HG03565 (cell line): ENCODE measurements at regions not wholly inside any gene's neighbourhood (a gene's known extent, or its start where the extent isn't known, plus 50 kb on each side); places are given as distances from the start of the nearest gene placed in this dataset.
"Not testable (repeated sequence)": the region's sequence is repeated elsewhere in the genome, so short reads cannot be mapped to it uniquely, and the experiment has no call there.

Experiments
- ATAC-seq: cut with Tn5 transposase; IDR thresholded peaks from one replicate; pipeline ENCODE4 v1.9.1; 2021; ENCODE audit warnings: mild to moderate bottlenecking, moderate library complexity; ENCODE audit not compliant: unreplicated experiment

- ATAC-seq: no peak
These were observed 284.4 kb upstream of the XYLT1 start for GRCh38 chr16:17755158-17755557.

- no peak for ATAC-seq
These were observed 282.7 kb upstream of the XYLT1 start for GRCh38 chr16:17753434-17753833.

DNA sequence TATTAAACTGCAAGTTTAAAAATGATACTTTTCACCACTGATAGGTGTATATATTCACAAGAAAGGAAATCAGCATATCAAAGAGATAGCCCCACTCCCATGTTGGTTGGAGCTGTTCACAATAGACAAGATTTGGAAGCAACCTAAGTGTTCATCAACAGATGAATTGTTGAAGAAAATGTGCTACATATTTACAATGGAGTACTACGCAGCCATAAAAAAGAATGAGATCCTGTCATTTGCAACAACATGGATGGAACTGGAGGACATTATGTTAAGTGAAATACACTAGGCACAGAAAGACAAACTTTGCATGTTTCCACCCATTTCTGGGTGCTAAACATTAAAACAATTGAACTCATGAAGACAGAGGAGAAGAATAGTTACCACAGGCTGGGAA, 278.9 kb upstream of the XYLT1 start:
- no peak for ATAC-seq

DNA sequence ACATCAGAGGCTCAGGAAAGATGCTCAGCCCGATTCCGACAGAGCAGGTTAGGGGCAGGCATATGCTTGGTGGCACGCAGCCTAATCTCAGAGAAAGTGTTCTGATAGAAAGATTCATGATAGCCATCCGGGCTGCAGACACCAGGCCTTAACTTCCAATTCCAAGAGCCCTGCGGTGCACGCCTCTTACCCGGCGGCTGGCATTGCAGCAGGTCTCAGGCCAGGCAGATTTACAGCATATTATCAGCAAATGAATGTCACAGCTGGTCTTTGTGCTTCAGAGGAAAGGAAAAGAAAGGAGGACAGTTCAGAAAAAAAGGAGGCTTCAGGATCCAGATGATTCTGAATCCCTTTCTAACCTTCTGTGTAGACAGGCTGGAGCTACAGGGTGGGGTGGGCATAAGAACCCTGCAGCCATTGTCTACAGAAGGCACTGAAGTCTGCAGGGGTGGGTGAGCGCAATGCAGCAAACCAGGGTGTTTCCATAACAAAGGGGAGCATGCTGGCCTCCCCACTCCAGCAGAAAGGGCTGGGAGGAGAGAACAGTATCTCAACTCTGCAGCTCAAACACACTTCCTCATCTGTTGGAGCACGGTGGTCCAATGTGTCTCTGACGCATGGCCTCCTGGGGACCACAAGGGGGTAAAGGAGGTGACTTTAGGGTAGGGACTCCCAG, 277.4 kb upstream of the XYLT1 start:
- no peak for ATAC-seq

- ATAC-seq: no peak
These were observed 276.5 kb upstream of the XYLT1 start for GRCh38 chr16:17747081-17747756.

DNA sequence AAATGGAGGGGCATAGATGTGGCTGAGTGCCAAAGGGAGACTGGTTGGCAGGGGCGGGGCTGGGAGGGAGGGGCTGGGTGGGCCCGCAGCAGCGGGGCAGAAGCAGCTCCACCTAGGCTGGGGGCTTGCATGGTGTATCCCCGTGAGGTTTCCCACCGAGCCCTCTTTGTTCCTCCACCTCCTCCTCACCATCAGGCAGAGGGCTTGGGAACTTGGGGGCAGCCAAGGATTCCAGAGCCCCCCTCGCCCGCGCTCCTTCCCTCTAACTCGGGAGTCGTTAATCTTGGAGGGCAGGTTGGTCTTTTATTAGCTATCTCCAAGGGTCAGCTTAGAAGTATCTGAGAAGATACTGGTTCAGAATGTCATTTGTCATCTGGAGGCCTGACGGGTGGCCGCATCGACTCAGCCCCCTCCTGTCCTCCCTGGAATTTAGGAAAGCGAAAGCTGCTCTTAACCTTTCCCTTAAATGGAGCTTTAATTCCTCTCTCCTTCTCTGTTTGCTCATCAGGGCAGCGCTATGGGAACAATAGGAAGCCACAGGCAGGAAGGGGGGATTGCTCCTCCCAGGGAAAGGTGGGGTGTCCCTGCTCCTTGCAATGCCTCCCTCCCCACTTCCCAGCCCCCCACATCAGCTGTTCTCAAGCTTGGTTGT, 274.3 kb upstream of the XYLT1 start:
- ATAC-seq: no peak

DNA sequence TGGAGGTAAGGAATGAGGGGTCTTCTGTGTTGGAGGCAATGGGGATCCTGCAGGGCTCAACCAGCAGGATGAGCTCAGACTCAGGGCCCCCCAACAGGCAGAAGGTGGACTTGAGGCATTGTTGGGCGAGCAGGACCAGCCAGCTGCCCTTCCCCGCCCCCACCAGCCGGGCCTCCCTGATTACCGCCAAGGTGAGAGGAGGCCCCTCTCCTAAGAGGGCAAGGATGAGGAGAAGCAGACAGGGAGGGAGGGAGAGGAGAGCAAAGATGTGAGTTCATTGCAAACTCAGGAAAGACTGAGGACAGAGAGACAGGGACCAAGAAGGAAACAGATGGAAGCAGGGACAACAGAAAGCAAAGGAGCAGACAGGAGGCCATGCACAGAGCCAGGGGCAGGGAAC, 272.8 kb upstream of the XYLT1 start:
- ATAC-seq: no peak

- ATAC-seq: no peak
These were observed 272.4 kb upstream of the XYLT1 start for GRCh38 chr16:17743158-17743557.

DNA sequence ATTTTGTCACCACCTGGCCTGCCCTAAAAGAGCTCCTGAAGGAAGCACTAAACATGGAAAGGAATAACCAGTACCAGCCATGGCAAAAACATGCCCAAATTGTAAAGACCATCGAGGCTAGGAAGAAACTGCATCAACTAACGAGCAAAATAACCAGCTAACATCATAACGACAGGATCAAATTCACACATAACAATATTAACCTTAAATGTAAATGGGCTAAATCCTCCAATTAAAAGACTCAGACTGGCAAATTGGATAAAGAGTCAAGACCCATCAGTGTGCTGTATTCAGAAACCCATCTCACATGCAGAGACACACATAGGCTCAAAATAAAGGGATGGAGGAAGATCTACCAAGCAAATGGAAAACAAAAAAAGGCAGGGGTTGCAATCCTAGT, 264.3 kb upstream of the XYLT1 start:
- ATAC-seq: not testable (repeated sequence)

- ATAC-seq: no peak
These were observed 259.1 kb upstream of the XYLT1 start for GRCh38 chr16:17729820-17730219.

GRCh38 chr16:17728196-17728595, 257.4 kb upstream of the XYLT1 start:
- no peak for ATAC-seq

DNA sequence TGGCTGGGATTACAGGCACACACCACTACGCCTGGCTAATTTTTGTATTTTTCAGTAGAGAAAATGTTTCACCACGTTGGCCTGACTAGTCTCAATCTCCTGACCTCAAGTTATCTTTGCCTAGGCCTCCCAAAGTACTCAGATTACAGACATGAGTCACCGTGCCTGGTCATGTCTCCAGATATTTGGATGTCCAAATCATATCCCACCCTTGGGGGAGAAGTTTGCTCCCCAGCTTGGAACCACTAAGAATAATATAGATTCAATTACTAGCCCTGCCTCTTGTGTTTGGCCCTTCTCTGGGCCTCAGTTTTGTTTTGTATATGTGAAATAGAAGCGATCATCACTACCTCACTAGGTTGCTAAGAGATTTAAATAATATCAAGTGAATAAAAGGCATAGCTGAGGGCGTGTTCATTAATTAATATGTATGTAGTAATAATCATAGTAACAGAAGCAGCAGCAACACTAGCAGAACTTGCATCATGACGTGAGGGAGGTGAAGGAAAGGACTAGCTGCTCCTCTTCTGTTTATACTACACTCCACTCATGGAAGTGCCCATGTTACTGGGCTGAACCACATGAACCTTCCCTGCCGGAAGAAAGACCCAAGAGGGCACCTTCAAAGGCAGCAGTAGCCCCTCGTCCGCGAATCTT, 253.6 kb upstream of the XYLT1 start:
- ATAC-seq: no peak

- ATAC-seq: no peak
These were observed 252.9 kb upstream of the XYLT1 start for GRCh38 chr16:17723531-17724134.

DNA sequence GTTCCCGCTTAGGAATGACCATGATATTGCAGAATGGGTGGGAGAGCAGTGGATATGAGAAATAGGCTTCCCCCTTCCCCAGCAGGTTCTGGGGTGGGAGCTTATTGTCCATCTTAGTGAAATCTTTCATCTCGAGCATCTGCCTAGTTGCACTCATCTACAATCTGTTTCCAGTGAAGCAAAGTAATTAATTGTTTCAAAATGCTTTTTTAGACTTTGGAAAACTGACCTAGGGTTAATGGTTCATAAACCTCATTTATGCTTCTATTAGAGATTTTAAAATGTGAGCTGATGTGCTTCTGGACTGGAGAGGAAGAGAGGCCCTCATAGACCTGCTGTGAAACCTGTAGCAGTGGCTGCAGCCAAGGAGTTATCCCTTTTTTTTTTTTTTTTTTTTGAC, 247.7 kb upstream of the XYLT1 start:
- ATAC-seq: no peak

DNA sequence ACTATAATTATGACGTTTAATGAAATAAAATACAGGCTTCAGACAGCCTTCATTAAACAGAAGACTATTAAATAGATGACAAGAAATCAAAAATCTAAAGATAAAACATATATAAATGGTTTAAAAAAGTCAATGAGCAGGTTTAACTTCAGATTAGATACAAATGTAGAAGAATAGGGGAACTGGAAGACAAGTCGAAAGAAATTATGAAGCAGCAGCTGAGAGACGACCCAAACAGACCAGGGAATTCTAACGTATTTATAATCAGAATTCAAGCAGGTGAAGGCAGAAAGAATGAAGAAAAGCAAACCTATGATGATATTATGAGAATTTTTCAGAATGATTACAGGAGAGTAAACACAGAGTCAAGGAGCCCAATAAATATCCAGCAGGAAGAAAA, 235.1 kb upstream of the XYLT1 start:
- ATAC-seq: no peak

DNA sequence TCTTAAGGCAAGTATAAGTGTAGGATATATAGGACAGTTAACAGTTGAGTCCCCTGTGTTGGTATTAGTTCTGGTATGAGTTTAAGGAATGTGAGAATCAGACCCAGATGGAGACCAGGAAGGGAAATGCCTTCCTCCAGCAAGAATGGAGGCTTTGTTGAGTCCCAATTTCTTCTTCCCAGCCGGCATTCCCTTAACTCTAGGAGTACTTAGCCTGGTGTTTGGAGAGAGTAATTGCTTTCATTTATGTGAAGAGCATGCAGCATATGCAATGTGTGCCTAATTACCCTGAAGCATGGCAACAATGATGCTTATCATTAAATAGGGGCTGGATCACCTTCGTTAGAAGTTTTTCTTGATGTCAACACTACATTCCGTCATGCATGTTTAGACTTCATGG, 225.9 kb upstream of the XYLT1 start:
- no peak for ATAC-seq

DNA sequence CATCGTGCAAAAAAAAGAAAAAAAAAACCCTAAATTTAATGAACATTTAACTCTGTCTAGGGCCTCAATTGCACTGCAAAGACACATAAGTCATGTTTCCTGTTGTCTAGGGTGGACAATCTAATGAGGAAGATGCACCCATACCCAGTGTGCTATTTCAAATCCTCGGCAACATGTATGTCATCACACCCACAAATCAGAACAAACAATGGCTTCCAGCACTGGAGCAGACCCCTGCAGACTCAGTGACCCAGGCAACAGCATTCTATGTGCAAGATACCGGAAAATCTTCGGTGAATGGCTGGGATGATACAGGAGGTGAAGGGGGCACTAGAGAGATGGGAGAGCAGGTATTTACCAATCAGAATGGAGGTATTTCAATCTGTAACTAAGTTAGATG, 221.7 kb upstream of the XYLT1 start:
- no peak for ATAC-seq

DNA sequence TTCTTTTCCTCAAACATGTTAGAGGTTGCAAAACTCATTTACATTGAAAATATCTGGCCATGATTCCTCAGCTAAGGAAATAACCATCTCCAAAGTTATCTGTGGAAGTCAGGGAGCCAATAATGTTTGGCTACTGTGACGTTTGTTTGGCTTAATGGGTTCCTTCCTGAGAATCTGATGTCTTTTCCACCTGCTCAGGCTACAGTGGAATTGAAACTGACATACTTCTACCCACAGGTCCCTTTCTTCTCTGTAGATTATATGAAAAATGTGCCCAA, 221.1 kb upstream of the XYLT1 start:
- ATAC-seq: no peak

GRCh38 chr16:17691106-17691898, 220.5 kb upstream of the XYLT1 start:
- no peak for ATAC-seq

GRCh38 chr16:17685447-17685846, 214.7 kb upstream of the XYLT1 start:
- no peak for ATAC-seq

DNA sequence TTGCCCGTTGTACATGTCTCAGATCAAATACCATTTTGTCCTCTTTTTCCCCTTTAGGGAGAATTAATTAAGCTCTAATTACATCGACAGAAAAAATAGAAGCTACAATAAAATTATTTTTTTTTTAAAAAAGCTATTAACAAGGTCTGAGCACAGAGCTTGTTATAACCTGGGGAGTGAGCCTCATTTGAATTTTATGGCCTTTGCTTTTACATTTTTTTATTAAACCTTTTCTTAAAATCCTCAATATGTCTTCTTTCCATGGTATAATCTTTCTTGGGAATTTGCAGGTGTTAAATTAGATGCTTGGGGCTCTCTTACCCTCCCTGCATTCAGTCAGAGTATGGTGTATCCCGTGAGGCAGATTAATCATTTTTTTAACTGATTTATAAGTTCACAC, 212.5 kb upstream of the XYLT1 start:
- no peak for ATAC-seq
